H1 (cell line): ENCODE measurements at regions not wholly inside any gene's neighbourhood (a gene's known extent, or its start where the extent isn't known, plus 50 kb on each side); places are given as distances from the start of the nearest gene placed in this dataset.

Experiments used
- CEBPB ChIP-seq: IDR thresholded peaks from 2 replicates; pipeline ENCODE4 v1.6.1; 2012; ENCODE audit warnings: low read depth, low read length
- CTCF ChIP-seq, 3 experiments: IDR thresholded peaks; 1 replicate in 2 of 3; 2 replicates in 1 of 3; pipeline versions ENCODE4 v1.5.1 to v1.6.1; 2011; ENCODE audit warnings: low read length in 3 of 3, mild to moderate bottlenecking in 3 of 3, inconsistent platforms in 2 of 3, low read depth in 1 of 3, moderate library complexity in 1 of 3; ENCODE audit not compliant: insufficient read depth in 1 of 3; ENCODE audit errors: control extremely low read depth in 1 of 3
- RFX5 ChIP-seq: IDR thresholded peaks from 2 replicates; pipeline ENCODE4 v1.6.1; 2011; ENCODE audit warnings: low read depth, low read length, improper control_type of control experiment, borderline replicate concordance
- SRF ChIP-seq: IDR thresholded peaks from 2 replicates; pipeline ENCODE4 v1.6.1; 2011; ENCODE audit warnings: mild to moderate bottlenecking, low read depth, low read length, moderate library complexity
- TF ChIP-seq, protein P1 (sequence below): fragments of 300-600 bp; sonication (generic); IDR thresholded peaks from 2 replicates; pipeline ENCODE4 v1.7.1; 2012; ENCODE audit warnings: low read length, moderate library complexity, mild to moderate bottlenecking, inconsistent platforms; ENCODE audit not compliant: insufficient replicate concordance

DNA sequence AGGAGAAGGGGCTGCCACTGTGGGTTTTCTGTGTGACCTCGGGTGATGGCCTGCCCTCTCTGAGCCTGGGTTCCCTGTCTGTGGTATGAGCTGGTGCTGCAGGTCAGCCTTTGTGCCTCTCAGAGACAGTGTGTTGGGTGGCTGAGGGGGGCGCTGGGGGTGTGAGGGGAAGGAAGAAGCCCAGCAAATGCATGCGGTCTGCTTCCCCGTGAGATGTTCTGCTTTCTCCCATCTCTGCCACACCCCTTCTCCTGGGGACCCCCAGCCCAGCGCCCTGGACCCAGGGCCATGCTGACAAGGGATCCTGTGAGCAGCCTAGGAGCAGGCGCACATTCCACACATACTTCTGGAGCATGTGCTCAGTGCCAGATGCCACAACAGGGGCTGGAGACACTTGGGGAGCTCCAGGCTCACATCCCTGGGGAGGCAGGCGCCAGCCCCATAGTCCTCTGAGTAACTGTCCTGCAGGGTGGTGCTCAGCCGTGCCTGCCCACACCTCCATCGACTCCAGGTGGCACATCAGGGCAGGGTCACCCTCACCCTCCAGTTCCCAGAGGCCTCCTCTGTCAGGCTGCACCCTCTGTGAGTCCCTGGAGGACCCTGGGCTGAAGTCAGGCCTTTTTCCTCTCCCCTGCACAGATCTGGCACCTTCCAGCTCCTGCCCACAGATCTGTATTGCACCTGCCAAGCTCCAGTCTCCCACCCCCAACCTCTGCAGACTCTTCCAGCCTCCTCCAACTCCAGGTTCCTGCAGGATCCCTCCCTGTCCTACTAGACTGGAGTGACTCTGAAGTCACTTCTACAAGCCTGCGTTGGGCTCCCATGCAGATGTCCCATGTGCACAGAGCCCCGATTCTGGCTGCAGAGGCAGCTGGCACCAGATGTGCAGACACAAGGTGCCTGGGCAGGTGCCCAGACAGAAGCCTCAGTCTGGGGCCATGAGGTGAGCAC is 205.6 kb downstream of the KIF26A start:
- TF ChIP-seq, protein P1, sequence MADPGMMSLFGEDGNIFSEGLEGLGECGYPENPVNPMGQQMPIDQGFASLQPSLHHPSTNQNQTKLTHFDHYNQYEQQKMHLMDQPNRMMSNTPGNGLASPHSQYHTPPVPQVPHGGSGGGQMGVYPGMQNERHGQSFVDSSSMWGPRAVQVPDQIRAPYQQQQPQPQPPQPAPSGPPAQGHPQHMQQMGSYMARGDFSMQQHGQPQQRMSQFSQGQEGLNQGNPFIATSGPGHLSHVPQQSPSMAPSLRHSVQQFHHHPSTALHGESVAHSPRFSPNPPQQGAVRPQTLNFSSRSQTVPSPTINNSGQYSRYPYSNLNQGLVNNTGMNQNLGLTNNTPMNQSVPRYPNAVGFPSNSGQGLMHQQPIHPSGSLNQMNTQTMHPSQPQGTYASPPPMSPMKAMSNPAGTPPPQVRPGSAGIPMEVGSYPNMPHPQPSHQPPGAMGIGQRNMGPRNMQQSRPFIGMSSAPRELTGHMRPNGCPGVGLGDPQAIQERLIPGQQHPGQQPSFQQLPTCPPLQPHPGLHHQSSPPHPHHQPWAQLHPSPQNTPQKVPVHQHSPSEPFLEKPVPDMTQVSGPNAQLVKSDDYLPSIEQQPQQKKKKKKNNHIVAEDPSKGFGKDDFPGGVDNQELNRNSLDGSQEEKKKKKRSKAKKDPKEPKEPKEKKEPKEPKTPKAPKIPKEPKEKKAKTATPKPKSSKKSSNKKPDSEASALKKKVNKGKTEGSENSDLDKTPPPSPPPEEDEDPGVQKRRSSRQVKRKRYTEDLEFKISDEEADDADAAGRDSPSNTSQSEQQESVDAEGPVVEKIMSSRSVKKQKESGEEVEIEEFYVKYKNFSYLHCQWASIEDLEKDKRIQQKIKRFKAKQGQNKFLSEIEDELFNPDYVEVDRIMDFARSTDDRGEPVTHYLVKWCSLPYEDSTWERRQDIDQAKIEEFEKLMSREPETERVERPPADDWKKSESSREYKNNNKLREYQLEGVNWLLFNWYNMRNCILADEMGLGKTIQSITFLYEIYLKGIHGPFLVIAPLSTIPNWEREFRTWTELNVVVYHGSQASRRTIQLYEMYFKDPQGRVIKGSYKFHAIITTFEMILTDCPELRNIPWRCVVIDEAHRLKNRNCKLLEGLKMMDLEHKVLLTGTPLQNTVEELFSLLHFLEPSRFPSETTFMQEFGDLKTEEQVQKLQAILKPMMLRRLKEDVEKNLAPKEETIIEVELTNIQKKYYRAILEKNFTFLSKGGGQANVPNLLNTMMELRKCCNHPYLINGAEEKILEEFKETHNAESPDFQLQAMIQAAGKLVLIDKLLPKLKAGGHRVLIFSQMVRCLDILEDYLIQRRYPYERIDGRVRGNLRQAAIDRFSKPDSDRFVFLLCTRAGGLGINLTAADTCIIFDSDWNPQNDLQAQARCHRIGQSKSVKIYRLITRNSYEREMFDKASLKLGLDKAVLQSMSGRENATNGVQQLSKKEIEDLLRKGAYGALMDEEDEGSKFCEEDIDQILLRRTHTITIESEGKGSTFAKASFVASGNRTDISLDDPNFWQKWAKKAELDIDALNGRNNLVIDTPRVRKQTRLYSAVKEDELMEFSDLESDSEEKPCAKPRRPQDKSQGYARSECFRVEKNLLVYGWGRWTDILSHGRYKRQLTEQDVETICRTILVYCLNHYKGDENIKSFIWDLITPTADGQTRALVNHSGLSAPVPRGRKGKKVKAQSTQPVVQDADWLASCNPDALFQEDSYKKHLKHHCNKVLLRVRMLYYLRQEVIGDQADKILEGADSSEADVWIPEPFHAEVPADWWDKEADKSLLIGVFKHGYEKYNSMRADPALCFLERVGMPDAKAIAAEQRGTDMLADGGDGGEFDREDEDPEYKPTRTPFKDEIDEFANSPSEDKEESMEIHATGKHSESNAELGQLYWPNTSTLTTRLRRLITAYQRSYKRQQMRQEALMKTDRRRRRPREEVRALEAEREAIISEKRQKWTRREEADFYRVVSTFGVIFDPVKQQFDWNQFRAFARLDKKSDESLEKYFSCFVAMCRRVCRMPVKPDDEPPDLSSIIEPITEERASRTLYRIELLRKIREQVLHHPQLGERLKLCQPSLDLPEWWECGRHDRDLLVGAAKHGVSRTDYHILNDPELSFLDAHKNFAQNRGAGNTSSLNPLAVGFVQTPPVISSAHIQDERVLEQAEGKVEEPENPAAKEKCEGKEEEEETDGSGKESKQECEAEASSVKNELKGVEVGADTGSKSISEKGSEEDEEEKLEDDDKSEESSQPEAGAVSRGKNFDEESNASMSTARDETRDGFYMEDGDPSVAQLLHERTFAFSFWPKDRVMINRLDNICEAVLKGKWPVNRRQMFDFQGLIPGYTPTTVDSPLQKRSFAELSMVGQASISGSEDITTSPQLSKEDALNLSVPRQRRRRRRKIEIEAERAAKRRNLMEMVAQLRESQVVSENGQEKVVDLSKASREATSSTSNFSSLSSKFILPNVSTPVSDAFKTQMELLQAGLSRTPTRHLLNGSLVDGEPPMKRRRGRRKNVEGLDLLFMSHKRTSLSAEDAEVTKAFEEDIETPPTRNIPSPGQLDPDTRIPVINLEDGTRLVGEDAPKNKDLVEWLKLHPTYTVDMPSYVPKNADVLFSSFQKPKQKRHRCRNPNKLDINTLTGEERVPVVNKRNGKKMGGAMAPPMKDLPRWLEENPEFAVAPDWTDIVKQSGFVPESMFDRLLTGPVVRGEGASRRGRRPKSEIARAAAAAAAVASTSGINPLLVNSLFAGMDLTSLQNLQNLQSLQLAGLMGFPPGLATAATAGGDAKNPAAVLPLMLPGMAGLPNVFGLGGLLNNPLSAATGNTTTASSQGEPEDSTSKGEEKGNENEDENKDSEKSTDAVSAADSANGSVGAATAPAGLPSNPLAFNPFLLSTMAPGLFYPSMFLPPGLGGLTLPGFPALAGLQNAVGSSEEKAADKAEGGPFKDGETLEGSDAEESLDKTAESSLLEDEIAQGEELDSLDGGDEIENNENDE: no peak
- no peak for TF ChIP-seq CTCF (IDR thresholded peaks at IDR 0.05; ENCODE audit: control extremely low read depth in 1 of 3, insufficient read depth in 1 of 3, low read depth in 1 of 3, low read length in 3 of 3)
- no peak for TF ChIP-seq CEBPB
- TF ChIP-seq RFX5: no peak
- TF ChIP-seq SRF: no peak
